H9 (cell line): ENCODE measurements at regions not wholly inside any gene's neighbourhood (a gene's known extent, or its start where the extent isn't known, plus 50 kb on each side); places are given as distances from the start of the nearest gene placed in this dataset.

ENCODE experiments used
- DNase-seq: peaks from one replicate; pipeline ENCODE4 v3.0.0-alpha.2; 2017
- H2AFZ ChIP-seq: one replicate; pipeline ENCODE4 v1.6.1; 2013; ENCODE audit warnings: mild to moderate bottlenecking, low read length, control low read depth, moderate library complexity
- H2AK5ac ChIP-seq: 2 replicates; pipeline ENCODE4 v1.6.1; 2013; ENCODE audit warnings: low read length, control low read depth, mixed read lengths; ENCODE audit not compliant: insufficient read length
- H2BK120ac ChIP-seq: one replicate; pipeline ENCODE4 v1.6.1; 2013; ENCODE audit warnings: low read depth, mild to moderate bottlenecking, low read length, control low read depth, inconsistent platforms; ENCODE audit not compliant: poor library complexity, severe bottlenecking
- H2BK12ac ChIP-seq: 2 replicates; pipeline ENCODE4 v1.6.1; 2013; ENCODE audit warnings: low read length, control low read depth, mixed read lengths, low read depth; ENCODE audit not compliant: insufficient read length
- H2BK15ac ChIP-seq: 2 replicates; pipeline ENCODE4 v1.6.1; 2013; ENCODE audit warnings: low read depth, low read length, control low read depth
- H2BK20ac ChIP-seq: one replicate; pipeline ENCODE4 v1.6.1; 2013; ENCODE audit warnings: low read depth, mild to moderate bottlenecking, low read length, control low read depth, inconsistent platforms; ENCODE audit not compliant: poor library complexity, severe bottlenecking
- H2BK5ac ChIP-seq: 2 replicates; pipeline ENCODE4 v1.6.1; 2013; ENCODE audit warnings: low read length, control low read depth, mixed read lengths; ENCODE audit not compliant: insufficient read length
- H3K14ac ChIP-seq: 2 replicates; pipeline ENCODE4 v1.6.1; 2013; ENCODE audit warnings: low read length, control low read depth; ENCODE audit not compliant: insufficient read depth
- H3K18ac ChIP-seq: 2 replicates; pipeline ENCODE4 v1.6.1; 2013; ENCODE audit warnings: low read depth, mild to moderate bottlenecking, mixed read lengths, low read length, control low read depth; ENCODE audit not compliant: insufficient read length
- H3K23ac ChIP-seq: 2 replicates; pipeline ENCODE4 v1.6.1; 2013; ENCODE audit warnings: low read length, control low read depth, mixed read lengths, low read depth; ENCODE audit not compliant: insufficient read length
- H3K23me2 ChIP-seq: 2 replicates; pipeline ENCODE4 v1.6.1; 2013; ENCODE audit warnings: low read depth, mild to moderate bottlenecking, mixed read lengths, low read length, control low read depth; ENCODE audit not compliant: insufficient read length, poor library complexity, severe bottlenecking
- H3K27ac ChIP-seq: 2 replicates; pipeline ENCODE4 v1.5.1; 2013; ENCODE audit warnings: low read length, control low read depth, mixed read lengths, low read depth; ENCODE audit not compliant: insufficient read length
- H3K27me3 ChIP-seq: 2 replicates; pipeline ENCODE4 v1.6.1; 2013; ENCODE audit warnings: low read length, control low read depth, inconsistent platforms; ENCODE audit not compliant: insufficient read depth
- H3K4ac ChIP-seq: 2 replicates; pipeline ENCODE4 v1.6.1; 2013; ENCODE audit warnings: low read depth, mild to moderate bottlenecking, control low read depth, inconsistent platforms, low read length, moderate library complexity
- H3K4me1 ChIP-seq: 2 replicates; pipeline ENCODE4 v1.6.1; 2013; ENCODE audit warnings: low read length, control low read depth, inconsistent platforms; ENCODE audit not compliant: insufficient read depth
- H3K4me2 ChIP-seq: 2 replicates; pipeline ENCODE4 v1.6.1; 2013; ENCODE audit warnings: low read length, control low read depth, mixed read lengths; ENCODE audit not compliant: insufficient read length, insufficient read depth
- H3K56ac ChIP-seq: 2 replicates; pipeline ENCODE4 v1.6.1; 2013; ENCODE audit warnings: low read depth, mild to moderate bottlenecking, mixed read lengths, low read length, control low read depth; ENCODE audit not compliant: insufficient read length
- H3K79me1 ChIP-seq: 2 replicates; pipeline ENCODE4 v1.6.1; 2013; ENCODE audit warnings: low read depth, mild to moderate bottlenecking, moderate library complexity, low read length, control low read depth, inconsistent platforms; ENCODE audit not compliant: insufficient read depth, poor library complexity, severe bottlenecking
- H3K79me2 ChIP-seq: 2 replicates; pipeline ENCODE4 v1.6.1; 2013; ENCODE audit warnings: low read length, control low read depth, inconsistent platforms; ENCODE audit not compliant: insufficient read depth
- H3K9ac ChIP-seq: 2 replicates; pipeline ENCODE4 v1.6.1; 2013; ENCODE audit warnings: low read length, control low read depth, mixed read lengths; ENCODE audit not compliant: insufficient read length; ENCODE audit errors: extremely low read depth
- H3K9me3 ChIP-seq: one replicate; pipeline ENCODE4 v1.6.1; 2013; ENCODE audit warnings: low read depth, low read length, inconsistent platforms; ENCODE audit not compliant: control insufficient read depth
- H3T11ph ChIP-seq: one replicate; pipeline ENCODE4 v1.6.1; 2013; ENCODE audit warnings: mild to moderate bottlenecking, low read length, control low read depth, inconsistent platforms
- H4K20me1 ChIP-seq: one replicate; pipeline ENCODE4 v1.6.1; 2013; ENCODE audit not compliant: control insufficient read depth, insufficient read length, insufficient read depth
- H4K5ac ChIP-seq: 2 replicates; pipeline ENCODE4 v1.6.1; 2013; ENCODE audit warnings: low read depth, mild to moderate bottlenecking, mixed read lengths, low read length, control low read depth; ENCODE audit not compliant: insufficient read length
- H4K8ac ChIP-seq: replicated peaks from 2 replicates; pipeline ENCODE4 v1.6.1; 2013; ENCODE audit warnings: low read length, control low read depth, mixed read lengths, low read depth; ENCODE audit not compliant: insufficient read length
- H4K91ac ChIP-seq: 2 replicates; pipeline ENCODE4 v1.6.1; 2013; ENCODE audit warnings: low read depth, mild to moderate bottlenecking, moderate library complexity, mixed read lengths, low read length, control low read depth; ENCODE audit not compliant: insufficient read length
- H3K27ac Mint-ChIP-seq, 3 experiments: 2 replicates in 2 of 3; 3 replicates in 1 of 3; pipeline ENCODE4 v1.8.0; 2020 to 2021; ENCODE audit warnings: mixed read lengths in 3 of 3, mild to moderate bottlenecking in 1 of 3, moderate library complexity in 1 of 3
- H3K27me3 Mint-ChIP-seq: 2 replicates; pipeline ENCODE4 v1.8.0; 2021; ENCODE audit warnings: low read depth, mild to moderate bottlenecking, moderate library complexity, mixed read lengths
- H3K36me3 Mint-ChIP-seq, 3 experiments: 2 replicates in 2 of 3; 3 replicates in 1 of 3; pipeline ENCODE4 v1.8.0; 2020 to 2021; ENCODE audit warnings: low read depth in 3 of 3, mixed read lengths in 3 of 3; ENCODE audit not compliant: insufficient read depth in 1 of 3
- H3K4me1 Mint-ChIP-seq, 2 experiments: 2 replicates each; pipeline ENCODE4 v1.8.0; 2020; ENCODE audit warnings: mixed read lengths in 2 of 2
- H3K4me3 Mint-ChIP-seq, 2 experiments: 2 replicates in 1 of 2; 3 replicates in 1 of 2; pipeline ENCODE4 v1.8.0; 2020 to 2021; ENCODE audit warnings: mild to moderate bottlenecking in 2 of 2, mixed read lengths in 2 of 2, moderate library complexity in 1 of 2
- H3K9me3 Mint-ChIP-seq, 2 experiments: 2 replicates in 1 of 2; 3 replicates in 1 of 2; pipeline ENCODE4 v1.8.0; 2020; ENCODE audit warnings: mild to moderate bottlenecking in 2 of 2, mixed read lengths in 2 of 2, moderate library complexity in 1 of 2
- WGBS: extraction: QIAGEN DNeasy Blood & Tissue Kit; methylation state at CpG from one replicate; pipeline ENCODE4 v1.1.7; 2013; ENCODE audit warnings: missing lambda C conversion rate, low lambda C conversion rate, mixed read lengths; ENCODE audit not compliant: insufficient read length; ENCODE audit errors: extremely low coverage; 5-methylcytosine and 5-hydroxymethylcytosine counted together
- TF ChIP-seq, protein P1 (sequence below): fragments of 200-600 bp; sonication (generic); conservative IDR thresholded peaks from 3 replicates; pipeline ENCODE4 v1.8.0; 2021; ENCODE audit warnings: antibody characterized with exemption, mild to moderate bottlenecking

DNA sequence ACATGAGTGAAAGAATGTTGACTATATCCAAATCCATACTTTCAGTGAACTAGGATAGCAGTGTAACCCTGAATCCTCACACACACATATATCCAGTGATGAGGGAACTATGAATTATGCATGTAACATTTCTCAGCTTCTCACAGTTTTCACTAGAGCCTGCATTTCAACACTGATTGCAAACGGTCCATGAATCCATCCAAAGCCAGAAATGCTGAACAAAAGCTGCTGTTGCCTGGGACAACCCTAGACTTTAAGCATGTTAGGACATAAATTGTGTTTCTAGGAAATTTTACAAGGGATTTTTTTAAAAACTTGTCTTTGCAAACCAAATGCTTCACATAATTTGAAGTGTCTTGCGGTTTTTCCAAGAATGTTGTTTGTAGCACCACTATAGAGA is 2010.0 kb upstream of the WWC1 start:
- Histone ChIP-seq H4K20me1 (no peaks in the 10 kb centered on the region), H3K23ac (no peak overlapping the region), H3K4ac (no peak overlapping the region), H3K9ac (no peak overlapping the region), H3K4me2 (no peak overlapping the region), H4K91ac (no peak overlapping the region), H3K56ac (no peak overlapping the region), H3T11ph (no peak overlapping the region), H3K4me1 (no peaks in the 10 kb centered on the region), H3K9me3 (no peaks in the 10 kb centered on the region), H2BK12ac (no peak overlapping the region), H3K14ac (no peak overlapping the region), H3K79me1 (no peaks in the 10 kb centered on the region), H3K23me2 (no peaks in the 10 kb centered on the region), H2BK120ac (no peak overlapping the region), H3K27ac (no peak overlapping the region), H4K5ac (no peak overlapping the region), H2BK20ac (no peak overlapping the region), H2AFZ (no peak overlapping the region), H3K18ac (no peak overlapping the region), H3K27me3 (no peaks in the 10 kb centered on the region), H3K79me2 (no peaks in the 10 kb centered on the region), H2BK15ac (no peak overlapping the region), H4K8ac (no peak overlapping the region), H2BK5ac (no peak overlapping the region), H2AK5ac (no peak overlapping the region)
- H3K27ac Mint-ChIP-seq, result no peak overlapping the region
- peaks cover 4 to 9% of the 10 kb centered on the region in 2 experiments; a peak in 4 of 5 replicates for H3K9me3 Mint-ChIP-seq
- DNase-seq, result no peak
- H3K4me1 Mint-ChIP-seq, result peaks cover 12 to 16% of the 10 kb centered on the region in 2 experiments
- peaks cover 4% of the 10 kb centered on the region; the same call in 1 of the 2 replicates for H3K27me3 Mint-ChIP-seq
- H3K36me3 Mint-ChIP-seq, result 0 out of 7 replicates have a peak, but pooled peaks cover 0 to 3% (median 0%) of the 10 kb centered on the region in 3 experiments
- no peak overlapping the region for H3K4me3 Mint-ChIP-seq
- WGBS, result no CpG with 5 or more reads among the region's 2 CpGs
- TF ChIP-seq, protein P1, sequence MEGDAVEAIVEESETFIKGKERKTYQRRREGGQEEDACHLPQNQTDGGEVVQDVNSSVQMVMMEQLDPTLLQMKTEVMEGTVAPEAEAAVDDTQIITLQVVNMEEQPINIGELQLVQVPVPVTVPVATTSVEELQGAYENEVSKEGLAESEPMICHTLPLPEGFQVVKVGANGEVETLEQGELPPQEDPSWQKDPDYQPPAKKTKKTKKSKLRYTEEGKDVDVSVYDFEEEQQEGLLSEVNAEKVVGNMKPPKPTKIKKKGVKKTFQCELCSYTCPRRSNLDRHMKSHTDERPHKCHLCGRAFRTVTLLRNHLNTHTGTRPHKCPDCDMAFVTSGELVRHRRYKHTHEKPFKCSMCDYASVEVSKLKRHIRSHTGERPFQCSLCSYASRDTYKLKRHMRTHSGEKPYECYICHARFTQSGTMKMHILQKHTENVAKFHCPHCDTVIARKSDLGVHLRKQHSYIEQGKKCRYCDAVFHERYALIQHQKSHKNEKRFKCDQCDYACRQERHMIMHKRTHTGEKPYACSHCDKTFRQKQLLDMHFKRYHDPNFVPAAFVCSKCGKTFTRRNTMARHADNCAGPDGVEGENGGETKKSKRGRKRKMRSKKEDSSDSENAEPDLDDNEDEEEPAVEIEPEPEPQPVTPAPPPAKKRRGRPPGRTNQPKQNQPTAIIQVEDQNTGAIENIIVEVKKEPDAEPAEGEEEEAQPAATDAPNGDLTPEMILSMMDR, result no peak
